MCF 10A (cell line): ENCODE measurements at regions not wholly inside any gene's neighbourhood (a gene's known extent, or its start where the extent isn't known, plus 50 kb on each side); places are given as distances from the start of the nearest gene placed in this dataset.

ENCODE experiments used
- BruUV-seq: library from RNA; stranded (reverse); fragments of 400-500 nt; replicated peaks from 2 replicates; lab custom pipeline; 2021; lab: Mats Ljungman, UMichigan
- CTCF ChIA-PET: fragments of 300-600 bp; sonication (Branson Sonifier 250); formaldehyde crosslinking; extraction: SDS; loops from one replicate; lab custom pipeline; 2021; ENCODE audit warnings: antibody characterized with exemption, inconsistent platforms; lab: Yijun Ruan, JAX
- POLR2A ChIA-PET: fragments of 300-600, 350-650 bp; sonication (Branson Sonifier 250); formaldehyde crosslinking; extraction: SDS; loops from one replicate; lab custom pipeline; 2020; ENCODE audit warnings: antibody characterized with exemption, inconsistent platforms; lab: Yijun Ruan, JAX
- DNase-seq: peaks from one replicate; pipeline ENCODE4 v3.0.0-alpha.2; 2018; ENCODE audit not compliant: unreplicated experiment
- H3K27ac Mint-ChIP-seq: one replicate; pipeline ENCODE4 v1.8.0; 2022; ENCODE audit warnings: mild to moderate bottlenecking, low read depth, mixed read lengths; ENCODE audit not compliant: unreplicated experiment
- H3K27me3 Mint-ChIP-seq: one replicate; pipeline ENCODE4 v1.8.0; 2022; ENCODE audit warnings: mixed read lengths; ENCODE audit not compliant: insufficient read depth, unreplicated experiment
- H3K36me3 Mint-ChIP-seq: one replicate; pipeline ENCODE4 v1.8.0; 2022; ENCODE audit warnings: mild to moderate bottlenecking, moderate library complexity, mixed read lengths; ENCODE audit not compliant: insufficient read depth, unreplicated experiment
- H3K4me1 Mint-ChIP-seq: one replicate; pipeline ENCODE4 v1.8.0; 2022; ENCODE audit warnings: mixed read lengths; ENCODE audit not compliant: insufficient read depth, unreplicated experiment
- H3K4me3 Mint-ChIP-seq: one replicate; pipeline ENCODE4 v1.8.0; 2022; ENCODE audit warnings: mild to moderate bottlenecking, moderate library complexity, mixed read lengths; ENCODE audit not compliant: unreplicated experiment
- H3K9me3 Mint-ChIP-seq: one replicate; pipeline ENCODE4 v1.8.0; 2022; ENCODE audit warnings: mixed read lengths; ENCODE audit not compliant: unreplicated experiment
- intact Hi-C: fragments of 100-400 bp; cut with micrococcal nuclease; formaldehyde crosslinking; loops from 2 replicates; pipeline ENCODE4 v1.14.1; 2022
- TF ChIP-seq, protein P1 (sequence below): fragments of 200-600 bp; IDR thresholded peaks from one replicate; pipeline ENCODE4 v1.8.0; 2022; ENCODE audit warnings: antibody characterized with exemption, mild to moderate bottlenecking; ENCODE audit not compliant: unreplicated experiment

DNA sequence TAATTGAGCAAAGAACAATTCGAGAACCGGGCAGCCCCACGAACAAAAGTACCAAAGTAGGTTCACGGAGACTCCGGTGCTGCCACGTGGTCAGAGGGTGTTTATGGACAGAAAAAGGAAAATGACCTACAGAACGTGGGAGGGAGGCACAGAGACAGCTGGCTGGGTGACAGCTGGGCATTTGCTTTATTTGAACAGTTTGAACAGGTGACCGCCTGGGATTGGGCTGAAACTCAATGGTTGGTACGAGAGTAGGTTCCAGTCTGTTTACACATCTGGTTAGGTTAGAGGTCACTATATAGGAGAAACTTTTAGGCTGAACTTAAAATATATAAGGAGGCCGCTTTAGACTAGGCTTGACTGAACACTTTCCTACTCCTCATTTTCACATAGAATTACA, 50.6 kb upstream of the CELF2 start:
- Mint-ChIP-seq H3K9me3 (no peaks in the 10 kb centered on the region), H3K4me1 (no peaks in the 10 kb centered on the region), H3K4me3 (no peak overlapping the region), H3K27ac (no peak overlapping the region), H3K36me3 (no peaks in the 10 kb centered on the region), H3K27me3 (no peaks in the 10 kb centered on the region)
- ChIA-PET POLR2A (interaction anchor here (0.6 kb wide), 1 partner anchor 19 kb away, joined by 3 read pairs; no protein-coding TSS in a partner anchor), CTCF (no interaction called here)
- no peak for DNase-seq
- TF ChIP-seq, protein P1, sequence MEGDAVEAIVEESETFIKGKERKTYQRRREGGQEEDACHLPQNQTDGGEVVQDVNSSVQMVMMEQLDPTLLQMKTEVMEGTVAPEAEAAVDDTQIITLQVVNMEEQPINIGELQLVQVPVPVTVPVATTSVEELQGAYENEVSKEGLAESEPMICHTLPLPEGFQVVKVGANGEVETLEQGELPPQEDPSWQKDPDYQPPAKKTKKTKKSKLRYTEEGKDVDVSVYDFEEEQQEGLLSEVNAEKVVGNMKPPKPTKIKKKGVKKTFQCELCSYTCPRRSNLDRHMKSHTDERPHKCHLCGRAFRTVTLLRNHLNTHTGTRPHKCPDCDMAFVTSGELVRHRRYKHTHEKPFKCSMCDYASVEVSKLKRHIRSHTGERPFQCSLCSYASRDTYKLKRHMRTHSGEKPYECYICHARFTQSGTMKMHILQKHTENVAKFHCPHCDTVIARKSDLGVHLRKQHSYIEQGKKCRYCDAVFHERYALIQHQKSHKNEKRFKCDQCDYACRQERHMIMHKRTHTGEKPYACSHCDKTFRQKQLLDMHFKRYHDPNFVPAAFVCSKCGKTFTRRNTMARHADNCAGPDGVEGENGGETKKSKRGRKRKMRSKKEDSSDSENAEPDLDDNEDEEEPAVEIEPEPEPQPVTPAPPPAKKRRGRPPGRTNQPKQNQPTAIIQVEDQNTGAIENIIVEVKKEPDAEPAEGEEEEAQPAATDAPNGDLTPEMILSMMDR: no peak
- intact Hi-C loops: no loop called here
- no TSS peak for BruUV-seq

DNA sequence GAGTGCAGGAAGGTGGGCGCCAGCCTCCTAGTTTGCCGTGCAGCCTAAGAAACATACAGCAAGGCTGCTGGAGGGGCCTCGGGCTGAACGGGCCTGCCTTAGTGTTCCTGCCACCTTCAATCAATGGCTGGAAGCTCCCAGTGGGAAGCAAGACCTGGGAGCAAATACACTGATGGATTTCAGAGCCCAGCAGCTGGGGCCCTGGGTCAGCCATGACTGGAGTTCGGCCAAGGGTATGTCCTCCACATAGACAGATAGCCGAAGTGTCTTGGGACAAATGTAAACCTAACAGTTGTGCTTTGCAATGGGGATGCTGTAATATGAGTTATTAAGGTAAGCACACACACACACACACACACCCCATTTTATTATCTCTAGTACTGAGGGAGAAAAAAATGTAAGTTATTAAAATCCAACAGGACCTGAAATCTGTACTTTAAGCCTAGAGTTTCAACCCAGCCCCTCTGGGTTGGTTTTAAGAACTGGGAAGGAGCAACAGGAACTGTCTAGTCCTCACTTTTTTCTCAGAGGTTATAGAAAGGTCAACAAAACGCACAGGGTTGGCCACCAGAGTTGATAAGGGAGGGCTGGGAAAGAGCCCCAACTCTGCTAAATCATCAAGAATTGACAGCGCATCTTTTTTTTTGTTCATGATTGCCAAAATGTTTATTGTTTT, 50.0 kb upstream of the CELF2 start:
- H3K36me3 Mint-ChIP-seq: no peaks in the 10 kb centered on the region
- no peaks in the 10 kb centered on the region for H3K27me3 Mint-ChIP-seq
- no peaks in the 10 kb centered on the region for H3K4me1 Mint-ChIP-seq
- TF ChIP-seq, protein P1: no peak
- no peaks in the 10 kb centered on the region for H3K9me3 Mint-ChIP-seq
- BruUV-seq: no TSS peak
- intact Hi-C loops: no loop called here
- no peak overlapping the region for H3K27ac Mint-ChIP-seq
- CTCF ChIA-PET: no interaction called here
- DNase-seq: no peak
- H3K4me3 Mint-ChIP-seq: no peak overlapping the region
- POLR2A ChIA-PET: interaction anchor here (0.6 kb wide), 1 partner anchor 18 kb away, joined by 3 read pairs; no protein-coding TSS in a partner anchor
